MM.1S (cell line): ENCODE measurements at regions not wholly inside any gene's neighbourhood (a gene's known extent, or its start where the extent isn't known, plus 50 kb on each side); places are given as distances from the start of the nearest gene placed in this dataset.
"Not testable (repeated sequence)": the region's sequence is repeated elsewhere in the genome, so short reads cannot be mapped to it uniquely, and the experiment has no call there.

ENCODE experiments used
- DNase-seq: peaks from one replicate; pipeline ENCODE4 v3.0.0-alpha.2; 2015
- H2AFZ ChIP-seq: fragments of 300-600 bp; sonication (generic); 2 replicates; pipeline ENCODE4 v1.6.0; 2016; ENCODE audit warnings: antibody characterized with exemption, low read length
- H3F3A ChIP-seq: fragments of 300-600 bp; sonication (generic); 2 replicates; pipeline ENCODE4 v1.6.1; 2016; ENCODE audit warnings: mild to moderate bottlenecking, antibody characterized with exemption, low read length, moderate library complexity, mixed read lengths; ENCODE audit not compliant: insufficient read depth
- H3K27ac ChIP-seq: fragments of 300-600 bp; sonication (generic); 2 replicates; pipeline ENCODE4 v1.5.1; 2016; ENCODE audit warnings: mild to moderate bottlenecking, low read length
- H3K27me3 ChIP-seq: fragments of 300-600 bp; sonication (generic); replicated peaks from 2 replicates; pipeline ENCODE4 v1.6.0; 2016; ENCODE audit warnings: low read length; ENCODE audit not compliant: insufficient read depth
- H3K36me3 ChIP-seq: fragments of 300-600 bp; sonication (generic); replicated peaks from 2 replicates; pipeline ENCODE4 v1.6.1; 2016; ENCODE audit warnings: mild to moderate bottlenecking, low read length, mixed read lengths; ENCODE audit not compliant: insufficient read depth
- H3K4me1 ChIP-seq: fragments of 300-600 bp; sonication (generic); 2 replicates; pipeline ENCODE4 v1.6.1; 2016; ENCODE audit warnings: low read length, mixed read lengths
- H3K4me2 ChIP-seq: fragments of 300-600 bp; sonication (generic); 2 replicates; pipeline ENCODE4 v1.6.0; 2016; ENCODE audit warnings: low read depth, low read length
- H3K4me3 ChIP-seq: fragments of 300-600 bp; sonication (generic); 2 replicates; pipeline ENCODE4 v1.5.1; 2016; ENCODE audit warnings: low read length, mixed read lengths
- H3K79me2 ChIP-seq: fragments of 300-600 bp; sonication (generic); 2 replicates; pipeline ENCODE4 v1.6.1; 2016; ENCODE audit warnings: mixed run types, low read length, mixed read lengths
- H3K9ac ChIP-seq: fragments of 300-600 bp; sonication (generic); 2 replicates; pipeline ENCODE4 v1.6.1; 2016; ENCODE audit warnings: low read length, mixed read lengths
- H3K9me2 ChIP-seq: fragments of 300-600 bp; sonication (generic); replicated peaks from 2 replicates; pipeline ENCODE4 v1.6.1; 2016; ENCODE audit warnings: mild to moderate bottlenecking, low read length, mixed read lengths; ENCODE audit not compliant: insufficient read depth
- H3K9me3 ChIP-seq: fragments of 300-600 bp; sonication (generic); replicated peaks from 2 replicates; pipeline ENCODE4 v1.6.1; 2016; ENCODE audit warnings: mild to moderate bottlenecking, low read length, mixed read lengths; ENCODE audit not compliant: insufficient read depth
- H4K20me1 ChIP-seq: fragments of 300-600 bp; sonication (generic); 2 replicates; pipeline ENCODE4 v1.6.1; 2016; ENCODE audit warnings: mild to moderate bottlenecking, low read length, moderate library complexity, mixed read lengths; ENCODE audit not compliant: insufficient read depth

- not testable (repeated sequence) for H3F3A ChIP-seq, H3K4me1 ChIP-seq, H3K27me3 ChIP-seq, H3K79me2 ChIP-seq, H3K9ac ChIP-seq, H2AFZ ChIP-seq, H3K9me3 ChIP-seq, H3K27ac ChIP-seq, H3K9me2 ChIP-seq, H3K4me3 ChIP-seq, DNase-seq, H3K4me2 ChIP-seq, H4K20me1 ChIP-seq, H3K36me3 ChIP-seq
These were observed 72.2 kb downstream of the PROP1 start for GRCh38 chr5:177923837-177924236.

GRCh38 chr5:177923189-177923588, 72.9 kb downstream of the PROP1 start:
- not testable (repeated sequence) for H3K9me3 ChIP-seq, H3K4me2 ChIP-seq, H3K9ac ChIP-seq, H3K4me3 ChIP-seq, H3K27ac ChIP-seq, H4K20me1 ChIP-seq, H3K27me3 ChIP-seq, H3K4me1 ChIP-seq, H2AFZ ChIP-seq, H3K36me3 ChIP-seq, H3K9me2 ChIP-seq, H3F3A ChIP-seq, DNase-seq, H3K79me2 ChIP-seq

GRCh38 chr5:177909261-177909660, 86.8 kb downstream of the PROP1 start:
- not testable (repeated sequence) for H3K4me1 ChIP-seq, H3K27ac ChIP-seq, H3K4me2 ChIP-seq, H4K20me1 ChIP-seq, H3K9ac ChIP-seq, H3F3A ChIP-seq, H3K9me2 ChIP-seq, H2AFZ ChIP-seq, DNase-seq, H3K36me3 ChIP-seq, H3K4me3 ChIP-seq, H3K9me3 ChIP-seq, H3K27me3 ChIP-seq, H3K79me2 ChIP-seq

- H3K9me3 ChIP-seq, H2AFZ ChIP-seq, H3K27ac ChIP-seq, H3K9me2 ChIP-seq, H3F3A ChIP-seq, H3K9ac ChIP-seq, H3K79me2 ChIP-seq, H3K4me3 ChIP-seq, H3K27me3 ChIP-seq, H4K20me1 ChIP-seq, H3K4me1 ChIP-seq, H3K36me3 ChIP-seq, DNase-seq, H3K4me2 ChIP-seq: not testable (repeated sequence)
These were observed 93.2 kb downstream of the PROP1 start for GRCh38 chr5:177902806-177903205.

GRCh38 chr5:177900066-177900465, 96.0 kb downstream of the PROP1 start:
- not testable (repeated sequence) for H3K4me2 ChIP-seq, H3K27ac ChIP-seq, H3K4me3 ChIP-seq, H3K27me3 ChIP-seq, H3K9ac ChIP-seq, H3K36me3 ChIP-seq, H3K79me2 ChIP-seq, H2AFZ ChIP-seq, H3F3A ChIP-seq, H4K20me1 ChIP-seq, DNase-seq, H3K9me3 ChIP-seq, H3K9me2 ChIP-seq, H3K4me1 ChIP-seq

GRCh38 chr5:177894681-177895453, 101.2 kb downstream of the PROP1 start:
- H3F3A ChIP-seq, H4K20me1 ChIP-seq, H3K27ac ChIP-seq, H3K4me3 ChIP-seq, H3K4me1 ChIP-seq, H2AFZ ChIP-seq, H3K9me2 ChIP-seq, H3K36me3 ChIP-seq, H3K9ac ChIP-seq, H3K4me2 ChIP-seq, DNase-seq, H3K79me2 ChIP-seq, H3K27me3 ChIP-seq, H3K9me3 ChIP-seq: not testable (repeated sequence)

- not testable (repeated sequence) for H3K9ac ChIP-seq, H3F3A ChIP-seq, H3K4me3 ChIP-seq, DNase-seq, H3K4me1 ChIP-seq, H3K27me3 ChIP-seq, H2AFZ ChIP-seq, H3K27ac ChIP-seq, H4K20me1 ChIP-seq, H3K4me2 ChIP-seq, H3K36me3 ChIP-seq, H3K9me3 ChIP-seq, H3K79me2 ChIP-seq, H3K9me2 ChIP-seq
These were observed 103.7 kb downstream of the PROP1 start for GRCh38 chr5:177892357-177892665.

- not testable (repeated sequence) for H3K4me3 ChIP-seq, H3K4me1 ChIP-seq, H3K79me2 ChIP-seq, H3K9ac ChIP-seq, H4K20me1 ChIP-seq, H3K9me3 ChIP-seq, DNase-seq, H3K4me2 ChIP-seq, H3K36me3 ChIP-seq, H3F3A ChIP-seq, H3K27me3 ChIP-seq, H3K9me2 ChIP-seq, H3K27ac ChIP-seq, H2AFZ ChIP-seq
These were observed 104.3 kb downstream of the PROP1 start for GRCh38 chr5:177891547-177892356.
